GM12878 (cell line): ENCODE measurements at regions not wholly inside any gene's neighbourhood (a gene's known extent, or its start where the extent isn't known, plus 50 kb on each side); places are given as distances from the start of the nearest gene placed in this dataset.

ENCODE experiments used
- ATAC-seq: fragments of 200-7000 bp; cut with Tn5 transposase; 3 replicates; pipeline ENCODE4 v1.9.1; 2020; ENCODE audit warnings: mild to moderate bottlenecking, moderate library complexity
- BruUV-seq: library from RNA; stranded (reverse); fragments of 400-500 nt; replicated peaks from 2 replicates; lab custom pipeline; 2021; lab: Mats Ljungman, UMichigan
- CTCF ChIA-PET: fragments of 300-600 bp; sonication (Branson Sonifier 250); formaldehyde crosslinking; extraction: SDS; loops from one replicate; lab custom pipeline; 2021; ENCODE audit warnings: inconsistent platforms; lab: Yijun Ruan, JAX
- POLR2A ChIA-PET: fragments of 350-600 bp; formaldehyde crosslinking; extraction: SDS; loops from one replicate; lab custom pipeline; 2021; ENCODE audit warnings: inconsistent platforms; lab: Charles Lee
- RAD21 ChIA-PET: fragments of 300-600 bp; sonication (Branson Sonifier 250); formaldehyde crosslinking; loops from one replicate; lab custom pipeline; 2023; ENCODE audit warnings: antibody characterized with exemption; ENCODE audit not compliant: unreplicated experiment; lab: Charles Lee
- SMC1A ChIA-PET: fragments of 300-600 bp; sonication (Branson Sonifier 250); formaldehyde crosslinking; loops from one replicate; lab custom pipeline; 2023; ENCODE audit not compliant: unreplicated experiment, uncharacterized antibody; lab: Charles Lee
- DNase-seq: peaks from one replicate; pipeline ENCODE4 v3.0.0-alpha.2; 2011; ENCODE audit warnings: low read depth, low spot score
- FAIRE-seq: peaks from 3 replicates; lab custom pipeline; 2011; peaks lifted over from hg19 to GRCh38; lab: Jason Lieb, UNC
- H2AFZ ChIP-seq: 2 replicates; pipeline ENCODE4 v1.6.0; 2011; ENCODE audit warnings: low read depth, low read length, control low read depth; ENCODE audit not compliant: control insufficient read depth
- H3K27ac ChIP-seq: 2 replicates; pipeline ENCODE4 v1.5.1; 2011; ENCODE audit warnings: control low read depth; ENCODE audit not compliant: control insufficient read depth, insufficient read depth
- H3K27me3 ChIP-seq, 2 experiments: replicated peaks in 1 of 2; 2 replicates each; pipeline versions ENCODE4 v1.6.0 to v1.6.1; 2011; ENCODE audit warnings: low read length in 1 of 2; ENCODE audit not compliant: control insufficient read depth in 2 of 2, insufficient read depth in 2 of 2
- H3K36me3 ChIP-seq, 2 experiments: 2 replicates each; pipeline ENCODE4 v1.5.1; 2011; ENCODE audit warnings: low read length in 1 of 2; ENCODE audit not compliant: control insufficient read depth in 2 of 2, insufficient read depth in 2 of 2
- H3K4me1 ChIP-seq: 2 replicates; pipeline ENCODE4 v1.6.1; 2011; ENCODE audit warnings: mild to moderate bottlenecking, low read length, moderate library complexity, mixed read lengths; ENCODE audit not compliant: control insufficient read depth, insufficient read depth
- H3K4me2 ChIP-seq: 2 replicates; pipeline ENCODE4 v1.6.0; 2011; ENCODE audit warnings: control low read depth; ENCODE audit not compliant: control insufficient read depth, insufficient read depth
- H3K4me3 ChIP-seq: fragments of 200-600 bp; sonication (generic); 2 replicates; pipeline ENCODE4 v1.5.1; 2016
- H3K79me2 ChIP-seq: 2 replicates; pipeline ENCODE4 v1.6.0; 2011; ENCODE audit warnings: low read length; ENCODE audit not compliant: control insufficient read depth, insufficient read depth
- H3K9ac ChIP-seq: 2 replicates; pipeline ENCODE4 v1.8.0; 2011; ENCODE audit warnings: low read length, control low read depth, mixed read lengths; ENCODE audit not compliant: control insufficient read depth, insufficient read depth
- H3K9me3 ChIP-seq: replicated peaks from 3 replicates; pipeline ENCODE4 v1.5.1; 2011; ENCODE audit warnings: mild to moderate bottlenecking, low read length; ENCODE audit not compliant: control insufficient read depth, insufficient read depth
- H4K20me1 ChIP-seq: 2 replicates; pipeline ENCODE4 v1.6.0; 2011; ENCODE audit not compliant: control insufficient read depth, insufficient read depth
- ATF7 ChIP-seq: fragments of 450-650 bp; IDR thresholded peaks from 2 replicates; pipeline ENCODE4 v1.6.1; 2016; ENCODE audit warnings: low read depth, mild to moderate bottlenecking
- CREM ChIP-seq: IDR thresholded peaks from 2 replicates; pipeline ENCODE4 v1.6.1; 2014; ENCODE audit warnings: antibody characterized with exemption, low read depth
- CUX1 ChIP-seq: IDR thresholded peaks from 2 replicates; pipeline ENCODE4 v1.6.1; 2012; ENCODE audit warnings: improper control_type of control experiment, low read depth, low read length; ENCODE audit not compliant: insufficient replicate concordance
- EED ChIP-seq: sonication (generic); IDR thresholded peaks from 2 replicates; pipeline ENCODE4 v1.6.1; 2016; ENCODE audit warnings: antibody characterized with exemption, low read depth
- HCFC1 ChIP-seq: fragments of 150-350 bp; IDR thresholded peaks from 2 replicates; pipeline ENCODE4 v1.6.1; 2014; ENCODE audit warnings: low read length
- IKZF1 ChIP-seq: fragments of 450-650 bp; conservative IDR thresholded peaks from 2 replicates; pipeline ENCODE4 v1.6.1; 2017; ENCODE audit warnings: antibody characterized with exemption, mild to moderate bottlenecking
- MXI1 ChIP-seq: fragments of 150-350 bp; IDR thresholded peaks from 2 replicates; pipeline ENCODE4 v1.6.1; 2011; ENCODE audit warnings: low read depth, mild to moderate bottlenecking, inconsistent platforms, low read length, improper control_type of control experiment
- SKIL ChIP-seq: fragments of 450-650 bp; IDR thresholded peaks from 2 replicates; pipeline ENCODE4 v1.6.1; 2017; ENCODE audit warnings: mild to moderate bottlenecking, low read depth, inconsistent platforms; ENCODE audit not compliant: poor library complexity, severe bottlenecking
- SMAD1 ChIP-seq: fragments of 450-650 bp; IDR thresholded peaks from 2 replicates; pipeline ENCODE4 v1.6.1; 2018; ENCODE audit warnings: mild to moderate bottlenecking, low read depth; ENCODE audit not compliant: partially characterized antibody
- SP1 ChIP-seq: IDR thresholded peaks from one replicate; pipeline ENCODE4 v1.6.1; 2011; ENCODE audit warnings: low read depth, low read length
- TCF7 ChIP-seq: IDR thresholded peaks from 2 replicates; pipeline ENCODE4 v1.6.1; 2014; ENCODE audit warnings: antibody characterized with exemption, borderline replicate concordance
- WGBS: methylation state at CpG from one replicate; pipeline ENCODE4 v1.1.6; 2016; ENCODE audit warnings: low lambda C conversion rate; ENCODE audit not compliant: insufficient replicate concordance, insufficient coverage; ENCODE audit errors: missing lambda C conversion rate; 5-methylcytosine and 5-hydroxymethylcytosine counted together
- in situ Hi-C: fragments of 300-500 bp; cut with MboI; formaldehyde crosslinking; loops from 9 replicates; pipeline ENCODE4 v1.14.3; 2018; ENCODE audit warnings: mixed read lengths
- intact Hi-C: fragments of 100-400 bp; cut with micrococcal nuclease; formaldehyde crosslinking; loops from one replicate; pipeline ENCODE4 v1.14.2; 2022; ENCODE audit not compliant: unreplicated experiment

- H3K36me3 ChIP-seq: no peaks in the 10 kb centered on the region
- in situ Hi-C loops (no loop called here), intact Hi-C loops (no loop called here)
- DNase-seq: no peak
- TF ChIP-seq HCFC1: no peak
- TF ChIP-seq SKIL: no peak
- TF ChIP-seq SP1: no peak
- TF ChIP-seq MXI1: no peak
- no peak for TF ChIP-seq EED
- ChIA-PET POLR2A (no interaction called here), RAD21 (no interaction called here), SMC1A (no interaction called here), CTCF (no interaction called here)
- no peak overlapping the region for H3K4me3 ChIP-seq
- no peaks in the 10 kb centered on the region for H4K20me1 ChIP-seq
- no peak for FAIRE-seq
- no peak overlapping the region for H2AFZ ChIP-seq
- H3K9ac ChIP-seq: no peak overlapping the region
- no peak for ATAC-seq
- WGBS: 73% methylated on average over 2 of the region's 2 CpGs
- BruUV-seq: no TSS peak
- peaks cover 13% of the 10 kb centered on the region for H3K4me1 ChIP-seq
- peaks cover 10% of the 10 kb centered on the region; the same call in 2 of the 3 replicates for H3K9me3 ChIP-seq
- no peak overlapping the region for H3K27ac ChIP-seq
- no peak overlapping the region for H3K4me2 ChIP-seq
- H3K27me3 ChIP-seq: no peaks in the 10 kb centered on the region
- H3K79me2 ChIP-seq: no peaks in the 10 kb centered on the region
Observed at GRCh38 chr2:147125145-147125544, 719.7 kb upstream of the ACVR2A start.

- Histone ChIP-seq H3K4me1 (peaks cover 13% of the 10 kb centered on the region), H3K9ac (no peak overlapping the region), H3K9me3 (peaks cover 12% of the 10 kb centered on the region; the same call in 2 of the 3 replicates), H4K20me1 (no peaks in the 10 kb centered on the region), H3K27me3 (no peaks in the 10 kb centered on the region), H3K36me3 (no peaks in the 10 kb centered on the region), H3K79me2 (no peaks in the 10 kb centered on the region), H3K4me2 (no peak overlapping the region), H3K4me3 (no peak overlapping the region), H2AFZ (no peak overlapping the region), H3K27ac (no peak overlapping the region)
- ATAC-seq (peak; percentile 77), DNase-seq (no peak), FAIRE-seq (no peak)
- SMC1A ChIA-PET: interaction anchor here (0.7 to 0.9 kb wide), 2 partner anchors 21 to 58 kb away, joined by 3 to 4 read pairs; no protein-coding TSS in a partner anchor
- intact Hi-C loops: no loop called here
- 16% methylated on average over 3 of the region's 3 CpGs for WGBS
- in situ Hi-C loops: no loop called here
- POLR2A ChIA-PET: no interaction called here
- RAD21 ChIA-PET: interaction anchor here (1.2 to 2.3 kb wide), 3 partner anchors 16 to 59 kb away, joined by 3 to 7 read pairs (median 6); no protein-coding TSS in a partner anchor
- BruUV-seq: no TSS peak
- CTCF ChIA-PET: interaction anchor here (1.0 to 1.7 kb wide), 2 partner anchors 40 to 78 kb away, joined by 4 to 7 read pairs; no protein-coding TSS in a partner anchor
- TF ChIP-seq SP1 (no peak), TCF7 (peak; percentile 60; the same call in 1 of the 2 replicates), CREM (no peak), ATF7 (0 out of 2 replicates have a peak, but pooled peaks have one; percentile 29), IKZF1 (no peak), SMAD1 (no peak), CUX1 (no peak)
Observed at GRCh38 chr2:147122944-147123343, 721.9 kb upstream of the ACVR2A start.
